GM23338 (cell line): ENCODE measurements at regions not wholly inside any gene's neighbourhood (a gene's known extent, or its start where the extent isn't known, plus 50 kb on each side); places are given as distances from the start of the nearest gene placed in this dataset.
"Not testable (repeated sequence)": the region's sequence is repeated elsewhere in the genome, so short reads cannot be mapped to it uniquely, and the experiment has no call there.

ENCODE experiments used
- ATAC-seq: fragments of 200-7000 bp; cut with Tn5 transposase; 3 replicates; pipeline ENCODE4 v1.9.1; 2020
- DNase-seq: peaks from one replicate; pipeline ENCODE4 v3.0.0-alpha.2; 2015; ENCODE audit warnings: low spot score
- H2AFZ ChIP-seq: fragments of 200-600 bp; sonication (generic); 2 replicates; pipeline ENCODE4 v1.8.0; 2016; ENCODE audit warnings: antibody characterized with exemption, mild to moderate bottlenecking, moderate library complexity
- H3F3A ChIP-seq: fragments of 200-600 bp; sonication (generic); replicated peaks from 2 replicates; pipeline ENCODE4 v1.8.0; 2017; ENCODE audit warnings: antibody characterized with exemption, mixed run types, low read depth
- H3K27ac ChIP-seq: fragments of 200-600 bp; sonication (generic); 2 replicates; pipeline ENCODE4 v1.6.1; 2016; ENCODE audit warnings: low read depth
- H3K27me3 ChIP-seq: fragments of 200-600 bp; sonication (generic); 2 replicates; pipeline ENCODE4 v1.8.0; 2016; ENCODE audit warnings: mild to moderate bottlenecking, mixed run types, moderate library complexity; ENCODE audit not compliant: insufficient read depth
- H3K36me3 ChIP-seq: fragments of 200-600 bp; sonication (generic); 2 replicates; pipeline ENCODE4 v1.8.0; 2016; ENCODE audit warnings: mild to moderate bottlenecking; ENCODE audit not compliant: insufficient read depth
- H3K4me1 ChIP-seq: fragments of 200-600 bp; sonication (generic); 2 replicates; pipeline ENCODE4 v1.8.0; 2016; ENCODE audit warnings: mild to moderate bottlenecking, moderate library complexity; ENCODE audit not compliant: insufficient read depth
- H3K4me2 ChIP-seq: fragments of 200-600 bp; sonication (generic); 2 replicates; pipeline ENCODE4 v1.7.1; 2017; ENCODE audit warnings: mixed run types
- H3K4me3 ChIP-seq: fragments of 200-600 bp; sonication (generic); 2 replicates; pipeline ENCODE4 v1.6.1; 2016; ENCODE audit warnings: mixed run types
- H3K79me2 ChIP-seq: fragments of 200-600 bp; sonication (generic); replicated peaks from 2 replicates; pipeline ENCODE4 v1.8.0; 2017; ENCODE audit warnings: mild to moderate bottlenecking; ENCODE audit not compliant: insufficient read depth
- H3K9me2 ChIP-seq: fragments of 200-600 bp; sonication (generic); 2 replicates; pipeline ENCODE4 v1.8.0; 2017; ENCODE audit not compliant: insufficient read depth
- H4K20me1 ChIP-seq: fragments of 200-600 bp; sonication (generic); replicated peaks from 2 replicates; pipeline ENCODE4 v1.8.0; 2017; ENCODE audit warnings: mild to moderate bottlenecking; ENCODE audit not compliant: insufficient read depth
- H3K27ac Mint-ChIP-seq: 2 replicates; pipeline ENCODE4 v1.8.0; 2020; ENCODE audit warnings: inconsistent platforms, mild to moderate bottlenecking, moderate library complexity, mixed read lengths
- H3K27me3 Mint-ChIP-seq: 3 replicates; pipeline ENCODE4 v1.8.0; 2022; ENCODE audit warnings: low read depth, mild to moderate bottlenecking, moderate library complexity, mixed read lengths, inconsistent platforms; ENCODE audit not compliant: insufficient read depth, poor library complexity
- H3K36me3 Mint-ChIP-seq: 3 replicates; pipeline ENCODE4 v1.8.0; 2021; ENCODE audit warnings: low read depth, mild to moderate bottlenecking, inconsistent platforms, moderate library complexity, mixed read lengths
- H3K4me1 Mint-ChIP-seq: 3 replicates; pipeline ENCODE4 v1.8.0; 2020; ENCODE audit warnings: mild to moderate bottlenecking, inconsistent platforms, mixed read lengths
- H3K4me3 Mint-ChIP-seq: 3 replicates; pipeline ENCODE4 v1.8.0; 2021; ENCODE audit warnings: moderate library complexity, mild to moderate bottlenecking, inconsistent platforms, mixed read lengths
- H3K9me3 Mint-ChIP-seq: 3 replicates; pipeline ENCODE4 v1.8.0; 2020; ENCODE audit warnings: moderate library complexity, mild to moderate bottlenecking, inconsistent platforms, mixed read lengths
- CREB1 ChIP-seq: fragments of 250-450 bp; sonication (Bioruptor Pico); IDR thresholded peaks from 2 replicates; pipeline ENCODE4 v1.5.0; 2020; ENCODE audit warnings: low read depth, mild to moderate bottlenecking, moderate library complexity
- ETS1 ChIP-seq: IDR thresholded peaks from 2 replicates; pipeline ENCODE4 v1.6.1; 2016; ENCODE audit warnings: antibody characterized with exemption
- EZH2 ChIP-seq: fragments of 200-600 bp; sonication (generic); IDR thresholded peaks from one replicate; pipeline ENCODE4 v1.8.0; 2017; ENCODE audit warnings: antibody characterized with exemption, mild to moderate bottlenecking, low read depth; ENCODE audit not compliant: unreplicated experiment
- EZH2phosphoT487 ChIP-seq: fragments of 200-600 bp; sonication (generic); IDR thresholded peaks from one replicate; pipeline ENCODE4 v1.8.1; 2018; ENCODE audit warnings: antibody characterized with exemption; ENCODE audit not compliant: unreplicated experiment
- POLR2AphosphoS5 ChIP-seq: IDR thresholded peaks from 2 replicates; pipeline ENCODE4 v1.6.1; 2016; ENCODE audit warnings: antibody characterized with exemption, low read depth
- STAT1 ChIP-seq: IDR thresholded peaks from one replicate; pipeline ENCODE4 v1.6.1; 2016; ENCODE audit warnings: antibody characterized with exemption; ENCODE audit not compliant: unreplicated experiment
- ZNF331 ChIP-seq: fragments of 250-450 bp; sonication (Bioruptor Pico); IDR thresholded peaks from 2 replicates; pipeline ENCODE4 v1.5.0; 2020; ENCODE audit warnings: low read depth, mild to moderate bottlenecking, moderate library complexity
- TF ChIP-seq, protein P1 (sequence below): IDR thresholded peaks from one replicate; pipeline ENCODE4 v1.6.1; 2018; ENCODE audit warnings: antibody characterized with exemption; ENCODE audit not compliant: unreplicated experiment
- TF ChIP-seq, protein P2 (sequence below), 2 experiments: fragments of 200-600 bp in 1 of 2; sonication (generic) in 1 of 2; conservative IDR thresholded peaks; 2 replicates each; pipeline versions ENCODE4 v1.5.1 to v1.6.1; 2016 to 2017; ENCODE audit warnings: antibody characterized with exemption in 2 of 2, low read depth in 2 of 2, mild to moderate bottlenecking in 2 of 2, moderate library complexity in 1 of 2

GRCh38 chr6:85278466-85279035 is 171.3 kb upstream of the NT5E start (continued):
- TF ChIP-seq, protein P1, sequence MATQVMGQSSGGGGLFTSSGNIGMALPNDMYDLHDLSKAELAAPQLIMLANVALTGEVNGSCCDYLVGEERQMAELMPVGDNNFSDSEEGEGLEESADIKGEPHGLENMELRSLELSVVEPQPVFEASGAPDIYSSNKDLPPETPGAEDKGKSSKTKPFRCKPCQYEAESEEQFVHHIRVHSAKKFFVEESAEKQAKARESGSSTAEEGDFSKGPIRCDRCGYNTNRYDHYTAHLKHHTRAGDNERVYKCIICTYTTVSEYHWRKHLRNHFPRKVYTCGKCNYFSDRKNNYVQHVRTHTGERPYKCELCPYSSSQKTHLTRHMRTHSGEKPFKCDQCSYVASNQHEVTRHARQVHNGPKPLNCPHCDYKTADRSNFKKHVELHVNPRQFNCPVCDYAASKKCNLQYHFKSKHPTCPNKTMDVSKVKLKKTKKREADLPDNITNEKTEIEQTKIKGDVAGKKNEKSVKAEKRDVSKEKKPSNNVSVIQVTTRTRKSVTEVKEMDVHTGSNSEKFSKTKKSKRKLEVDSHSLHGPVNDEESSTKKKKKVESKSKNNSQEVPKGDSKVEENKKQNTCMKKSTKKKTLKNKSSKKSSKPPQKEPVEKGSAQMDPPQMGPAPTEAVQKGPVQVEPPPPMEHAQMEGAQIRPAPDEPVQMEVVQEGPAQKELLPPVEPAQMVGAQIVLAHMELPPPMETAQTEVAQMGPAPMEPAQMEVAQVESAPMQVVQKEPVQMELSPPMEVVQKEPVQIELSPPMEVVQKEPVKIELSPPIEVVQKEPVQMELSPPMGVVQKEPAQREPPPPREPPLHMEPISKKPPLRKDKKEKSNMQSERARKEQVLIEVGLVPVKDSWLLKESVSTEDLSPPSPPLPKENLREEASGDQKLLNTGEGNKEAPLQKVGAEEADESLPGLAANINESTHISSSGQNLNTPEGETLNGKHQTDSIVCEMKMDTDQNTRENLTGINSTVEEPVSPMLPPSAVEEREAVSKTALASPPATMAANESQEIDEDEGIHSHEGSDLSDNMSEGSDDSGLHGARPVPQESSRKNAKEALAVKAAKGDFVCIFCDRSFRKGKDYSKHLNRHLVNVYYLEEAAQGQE = no peak
- TF ChIP-seq ETS1 = no peak
- no peak for TF ChIP-seq EZH2phosphoT487

GRCh38 chr6:85276026-85276425 is 173.9 kb upstream of the NT5E start:
- H3K36me3 Mint-ChIP-seq = not testable (repeated sequence)

DNA sequence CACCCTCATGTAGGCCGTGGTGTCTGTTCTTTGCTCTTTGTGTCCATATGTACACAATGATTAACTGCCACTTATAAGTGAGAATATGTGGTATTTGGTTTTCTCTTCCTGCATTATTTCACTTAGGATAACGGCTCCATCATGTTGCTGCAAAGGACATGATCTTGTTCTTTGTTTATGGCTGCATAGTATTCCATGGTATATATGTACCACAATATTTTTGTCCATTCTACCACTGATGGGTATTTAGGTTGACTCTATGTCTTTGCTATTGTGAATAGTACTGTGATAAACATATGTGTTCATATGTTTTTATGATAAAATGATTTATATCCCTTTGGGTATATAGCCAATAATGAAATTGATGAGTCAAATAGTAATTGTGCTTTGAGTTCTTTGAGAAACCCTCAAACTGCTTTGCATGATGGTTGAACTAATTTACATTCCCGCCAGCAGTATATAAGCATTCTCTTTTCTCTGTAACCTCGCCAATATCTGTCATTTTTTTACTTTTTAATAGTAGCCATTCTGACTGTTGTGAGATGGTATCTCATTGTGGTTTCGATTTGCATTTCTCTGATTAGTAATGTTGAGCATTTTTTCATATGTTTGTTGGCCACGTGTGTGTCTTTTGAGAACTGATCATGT is 174.4 kb upstream of the NT5E start:
- no peaks in the 10 kb centered on the region for H3K79me2 ChIP-seq
- H3K36me3 ChIP-seq = no peaks in the 10 kb centered on the region
- TF ChIP-seq, protein P2, sequence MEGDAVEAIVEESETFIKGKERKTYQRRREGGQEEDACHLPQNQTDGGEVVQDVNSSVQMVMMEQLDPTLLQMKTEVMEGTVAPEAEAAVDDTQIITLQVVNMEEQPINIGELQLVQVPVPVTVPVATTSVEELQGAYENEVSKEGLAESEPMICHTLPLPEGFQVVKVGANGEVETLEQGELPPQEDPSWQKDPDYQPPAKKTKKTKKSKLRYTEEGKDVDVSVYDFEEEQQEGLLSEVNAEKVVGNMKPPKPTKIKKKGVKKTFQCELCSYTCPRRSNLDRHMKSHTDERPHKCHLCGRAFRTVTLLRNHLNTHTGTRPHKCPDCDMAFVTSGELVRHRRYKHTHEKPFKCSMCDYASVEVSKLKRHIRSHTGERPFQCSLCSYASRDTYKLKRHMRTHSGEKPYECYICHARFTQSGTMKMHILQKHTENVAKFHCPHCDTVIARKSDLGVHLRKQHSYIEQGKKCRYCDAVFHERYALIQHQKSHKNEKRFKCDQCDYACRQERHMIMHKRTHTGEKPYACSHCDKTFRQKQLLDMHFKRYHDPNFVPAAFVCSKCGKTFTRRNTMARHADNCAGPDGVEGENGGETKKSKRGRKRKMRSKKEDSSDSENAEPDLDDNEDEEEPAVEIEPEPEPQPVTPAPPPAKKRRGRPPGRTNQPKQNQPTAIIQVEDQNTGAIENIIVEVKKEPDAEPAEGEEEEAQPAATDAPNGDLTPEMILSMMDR (conservative IDR thresholded peaks at IDR 0.05; ENCODE audit: low read depth in 2 of 2) = no peak
- TF ChIP-seq ZNF331 = no peak
- TF ChIP-seq POLR2AphosphoS5 = no peak
- no peak for TF ChIP-seq CREB1 (CRISPR knock-in tag)
- TF ChIP-seq EZH2 = no peak
- no peak for TF ChIP-seq ETS1
- TF ChIP-seq, protein P1 = no peak
- no peak for TF ChIP-seq STAT1
- H3K4me2 ChIP-seq = no peak overlapping the region
- Mint-ChIP-seq H3K27ac (no peak overlapping the region), H3K36me3 (no peaks in the 10 kb centered on the region), H3K9me3 (peaks cover 7% of the 10 kb centered on the region; the same call in 2 of the 3 replicates), H3K4me1 (no peaks in the 10 kb centered on the region), H3K4me3 (no peak overlapping the region), H3K27me3 (peaks cover 2% of the 10 kb centered on the region)
- H2AFZ ChIP-seq = no peak overlapping the region
- no peak overlapping the region for H3K27ac ChIP-seq
- no peaks in the 10 kb centered on the region for H3K9me2 ChIP-seq
- no peaks in the 10 kb centered on the region for H3K4me1 ChIP-seq
- H4K20me1 ChIP-seq = no peaks in the 10 kb centered on the region; the same call in 1 of the 2 replicates
- no peak for DNase-seq
- no peaks in the 10 kb centered on the region for H3F3A ChIP-seq
- no peaks in the 10 kb centered on the region for H3K27me3 ChIP-seq
- no peak overlapping the region for H3K4me3 ChIP-seq
- no peak for ATAC-seq

More at GRCh38 chr6:85276026-85276425, 173.9 kb upstream of the NT5E start:
- not testable (repeated sequence) for H3K4me2 ChIP-seq, H3K79me2 ChIP-seq, H3K4me3 ChIP-seq, H3K27me3 ChIP-seq, H3K36me3 ChIP-seq, H3K4me3 Mint-ChIP-seq, H2AFZ ChIP-seq, H3K27ac ChIP-seq, H3K4me1 ChIP-seq, H3K9me2 ChIP-seq, H3F3A ChIP-seq, H4K20me1 ChIP-seq, H3K4me1 Mint-ChIP-seq, H3K27ac Mint-ChIP-seq, H3K27me3 Mint-ChIP-seq, ATAC-seq, DNase-seq, H3K9me3 Mint-ChIP-seq
